GM12875 (cell line): ENCODE measurements at regions not wholly inside any gene's neighbourhood (a gene's known extent, or its start where the extent isn't known, plus 50 kb on each side); places are given as distances from the start of the nearest gene placed in this dataset.

Experiments used
- H3K4me3 ChIP-seq: one replicate; pipeline ENCODE4 v1.5.1; 2011; ENCODE audit warnings: low read depth, low read length, control low read depth
- CTCF ChIP-seq: IDR thresholded peaks from 2 replicates; pipeline ENCODE4 v1.5.1; 2011; ENCODE audit warnings: low read depth, mild to moderate bottlenecking, control low read depth, inconsistent platforms, low read length, moderate library complexity, borderline replicate concordance; ENCODE audit not compliant: insufficient read depth

DNA sequence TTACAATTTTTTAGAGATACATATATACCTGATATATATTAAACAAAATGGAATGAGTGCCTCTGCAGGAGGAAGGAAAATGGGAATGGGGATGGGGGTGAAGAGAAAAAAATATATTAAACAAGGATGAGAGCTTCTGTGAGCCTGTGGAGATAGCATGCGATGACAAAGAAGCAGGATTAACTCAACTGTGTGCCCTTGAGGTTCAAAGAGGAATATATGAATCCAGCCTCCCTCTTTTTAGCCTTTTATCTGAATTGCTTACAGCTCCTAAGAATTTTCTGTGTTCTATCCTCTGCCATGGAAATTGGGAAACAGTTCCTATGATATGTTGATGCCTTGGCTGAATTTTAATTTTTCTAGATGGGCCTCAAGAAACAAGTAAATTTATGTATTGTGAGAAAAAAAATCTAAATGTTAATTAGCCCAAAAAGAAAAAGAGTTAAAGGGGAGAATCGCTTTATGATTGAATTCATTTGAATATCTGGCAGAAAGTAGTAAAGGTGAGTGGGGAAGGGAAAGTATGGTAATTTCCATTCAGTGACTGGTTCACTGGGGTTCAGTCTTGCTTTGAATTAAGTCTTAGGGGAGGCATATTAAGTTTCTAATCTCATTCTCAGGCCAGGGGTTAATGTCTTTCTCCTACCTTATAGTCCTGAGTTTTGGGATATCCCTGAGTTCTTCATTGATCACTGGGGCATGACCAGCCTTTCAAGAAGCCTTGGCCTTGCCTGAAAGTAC, 106.3 kb upstream of the HMCN1 start:
- TF ChIP-seq CTCF = no peak
- no peak overlapping the region for H3K4me3 ChIP-seq

- no peak overlapping the region for H3K4me3 ChIP-seq
- no peak for TF ChIP-seq CTCF
These were observed 107.0 kb upstream of the HMCN1 start for GRCh38 chr1:185627171-185627570.

- no peak overlapping the region for H3K4me3 ChIP-seq
- TF ChIP-seq CTCF = no peak
These were observed 107.8 kb upstream of the HMCN1 start for GRCh38 chr1:185626344-185626743.

GRCh38 chr1:185610954-185611353, 123.2 kb upstream of the HMCN1 start:
- H3K4me3 ChIP-seq = no peak overlapping the region
- no peak for TF ChIP-seq CTCF

DNA sequence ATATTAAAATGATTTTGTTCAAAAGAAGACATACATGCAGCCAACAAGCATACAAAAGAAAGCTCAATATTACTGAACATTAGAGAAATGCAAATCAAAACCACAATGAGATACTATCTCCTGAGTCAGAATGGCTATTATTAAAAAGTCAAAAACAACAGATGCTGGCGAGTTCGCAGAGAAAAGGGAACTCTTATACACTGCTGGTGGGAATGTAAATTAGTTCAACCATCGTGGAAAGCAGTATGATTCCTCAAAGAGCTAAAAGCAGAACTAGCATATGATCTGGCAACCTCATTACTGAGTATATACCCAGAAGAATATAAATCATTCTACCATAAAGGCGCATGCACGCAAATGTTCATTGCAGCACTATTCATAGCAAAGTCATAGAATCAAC, 126.0 kb upstream of the HMCN1 start:
- TF ChIP-seq CTCF = no peak
- no peak overlapping the region for H3K4me3 ChIP-seq

- TF ChIP-seq CTCF = no peak
- H3K4me3 ChIP-seq = no peak overlapping the region
These were observed 131.0 kb upstream of the HMCN1 start for GRCh38 chr1:185603158-185603557.

DNA sequence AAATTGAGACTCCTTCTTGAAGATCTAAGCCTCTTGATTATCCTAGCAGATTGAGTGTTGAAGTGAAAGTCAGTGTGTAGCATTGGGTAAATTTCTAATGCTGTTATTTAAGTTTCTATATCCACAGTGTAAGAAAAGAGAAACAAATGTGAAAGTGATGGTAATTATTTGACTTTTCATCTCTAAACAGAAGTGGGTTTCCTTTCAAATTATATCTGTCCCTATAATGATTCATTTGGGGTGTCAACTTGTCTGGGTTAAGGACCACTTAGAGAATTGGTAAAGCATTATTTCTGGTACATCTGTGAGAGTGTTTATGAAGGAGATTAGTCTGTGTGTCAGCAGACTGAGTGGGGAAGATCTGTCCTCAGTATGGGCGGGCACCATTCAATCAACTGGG, 133.0 kb upstream of the HMCN1 start:
- H3K4me3 ChIP-seq = no peak overlapping the region
- no peak for TF ChIP-seq CTCF
